Adipocyte (in vitro differentiated cells): ENCODE measurements at regions not wholly inside any gene's neighbourhood (a gene's known extent, or its start where the extent isn't known, plus 50 kb on each side); places are given as distances from the start of the nearest gene placed in this dataset.
"Not testable (repeated sequence)": the region's sequence is repeated elsewhere in the genome, so short reads cannot be mapped to it uniquely, and the experiment has no call there.

Experiments
- DNase-seq: peaks from one replicate; pipeline ENCODE4 v3.0.0-alpha.2; 2015; ENCODE audit warnings: low read depth
- H3K27me3 ChIP-seq: replicated peaks from 2 replicates; pipeline ENCODE4 v1.7.0; 2013; ENCODE audit warnings: mild to moderate bottlenecking, low read length, moderate library complexity; ENCODE audit not compliant: control insufficient read depth, insufficient read depth
- H3K36me3 ChIP-seq: 2 replicates; pipeline ENCODE4 v1.7.0; 2013; ENCODE audit warnings: low read length, mild to moderate bottlenecking, moderate library complexity; ENCODE audit not compliant: control insufficient read depth, insufficient read depth, severe bottlenecking
- H3K4me1 ChIP-seq: 2 replicates; pipeline ENCODE4 v1.7.0; 2013; ENCODE audit warnings: mild to moderate bottlenecking, low read length, moderate library complexity; ENCODE audit not compliant: control insufficient read depth, insufficient read depth
- H3K4me3 ChIP-seq: 2 replicates; pipeline ENCODE4 v1.7.0; 2013; ENCODE audit warnings: mild to moderate bottlenecking, low read length, moderate library complexity
- H3K9ac ChIP-seq: 2 replicates; pipeline ENCODE4 v1.7.0; 2013; ENCODE audit warnings: mild to moderate bottlenecking, low read length, moderate library complexity
- H3K9me3 ChIP-seq: 2 replicates; pipeline ENCODE4 v1.7.0; 2013; ENCODE audit warnings: mild to moderate bottlenecking, low read length, moderate library complexity; ENCODE audit not compliant: control insufficient read depth

- not testable (repeated sequence) for H3K9ac ChIP-seq, DNase-seq, H3K9me3 ChIP-seq, H3K27me3 ChIP-seq, H3K4me3 ChIP-seq, H3K4me1 ChIP-seq, H3K36me3 ChIP-seq
Observed at GRCh38 chr13:43969919-43970318, 90.2 kb downstream of the LACC1 start.

- not testable (repeated sequence) for H3K4me3 ChIP-seq, DNase-seq, H3K4me1 ChIP-seq, H3K9ac ChIP-seq, H3K36me3 ChIP-seq, H3K27me3 ChIP-seq, H3K9me3 ChIP-seq
Observed at GRCh38 chr13:43970520-43971242, 91.0 kb downstream of the LACC1 start.

- not testable (repeated sequence) for H3K36me3 ChIP-seq, H3K4me1 ChIP-seq, H3K27me3 ChIP-seq, H3K9ac ChIP-seq, H3K9me3 ChIP-seq, DNase-seq, H3K4me3 ChIP-seq
Observed at GRCh38 chr13:43971324-43971723, 91.6 kb downstream of the LACC1 start.

GRCh38 chr13:43977911-43978310 lies 98.2 kb downstream of the LACC1 start:
- Histone ChIP-seq H3K4me3 (no peak overlapping the region), H3K36me3 (no peaks in the 10 kb centered on the region), H3K9ac (no peak overlapping the region), H3K9me3 (no peaks in the 10 kb centered on the region), H3K27me3 (peaks cover 10% of the 10 kb centered on the region), H3K4me1 (no peaks in the 10 kb centered on the region)
- DNase-seq = no peak

GRCh38 chr13:43978688-43979087 lies 99.0 kb downstream of the LACC1 start:
- no peak overlapping the region for H3K4me3 ChIP-seq
- H3K36me3 ChIP-seq = no peaks in the 10 kb centered on the region
- H3K9ac ChIP-seq = no peak overlapping the region
- no peak for DNase-seq
- no peaks in the 10 kb centered on the region for H3K4me1 ChIP-seq
- peaks cover 10% of the 10 kb centered on the region for H3K27me3 ChIP-seq
- no peaks in the 10 kb centered on the region for H3K9me3 ChIP-seq

GRCh38 chr13:43979492-43979891 lies 99.8 kb downstream of the LACC1 start:
- Histone ChIP-seq H3K4me1 (no peaks in the 10 kb centered on the region), H3K9ac (no peak overlapping the region), H3K4me3 (no peak overlapping the region), H3K36me3 (no peaks in the 10 kb centered on the region), H3K9me3 (no peaks in the 10 kb centered on the region), H3K27me3 (peaks cover 10% of the 10 kb centered on the region)
- no peak for DNase-seq

- Histone ChIP-seq H3K4me3 (no peak overlapping the region), H3K9me3 (no peaks in the 10 kb centered on the region), H3K4me1 (no peaks in the 10 kb centered on the region), H3K36me3 (no peaks in the 10 kb centered on the region), H3K9ac (no peak overlapping the region), H3K27me3 (peaks cover 10% of the 10 kb centered on the region)
- no peak for DNase-seq
Observed at GRCh38 chr13:43980587-43980986, 100.9 kb downstream of the LACC1 start.

GRCh38 chr13:43981091-43981490 lies 101.4 kb downstream of the LACC1 start:
- Histone ChIP-seq H3K4me3 (no peak overlapping the region), H3K27me3 (peaks cover 10% of the 10 kb centered on the region), H3K9me3 (no peaks in the 10 kb centered on the region), H3K9ac (no peak overlapping the region), H3K36me3 (no peaks in the 10 kb centered on the region), H3K4me1 (no peaks in the 10 kb centered on the region)
- DNase-seq = no peak

GRCh38 chr13:43981512-43982301 lies 102.0 kb downstream of the LACC1 start:
- Histone ChIP-seq H3K36me3 (no peaks in the 10 kb centered on the region), H3K9ac (no peak overlapping the region), H3K4me3 (no peak overlapping the region), H3K27me3 (peaks cover 6% of the 10 kb centered on the region), H3K4me1 (no peaks in the 10 kb centered on the region), H3K9me3 (no peaks in the 10 kb centered on the region)
- DNase-seq = no peak

- H3K4me1 ChIP-seq = peaks cover 4% of the 10 kb centered on the region
- no peak overlapping the region for H3K4me3 ChIP-seq
- no peak for DNase-seq
- H3K9ac ChIP-seq = no peak overlapping the region
- no peaks in the 10 kb centered on the region for H3K36me3 ChIP-seq
- no peaks in the 10 kb centered on the region for H3K9me3 ChIP-seq
- no peaks in the 10 kb centered on the region for H3K27me3 ChIP-seq
Observed at GRCh38 chr13:43983373-43983772, 103.7 kb downstream of the LACC1 start.

GRCh38 chr13:43984292-43984691 lies 104.6 kb downstream of the LACC1 start:
- Histone ChIP-seq H3K4me1 (peaks cover 8% of the 10 kb centered on the region), H3K27me3 (no peaks in the 10 kb centered on the region), H3K9ac (no peak overlapping the region), H3K4me3 (no peak overlapping the region), H3K36me3 (no peaks in the 10 kb centered on the region), H3K9me3 (no peaks in the 10 kb centered on the region)
- DNase-seq = no peak
